CD4-positive, alpha-beta T cell treated with Interleukin-21 for 1 hour (primary cell): ENCODE measurements at regions not wholly inside any gene's neighbourhood (a gene's known extent, or its start where the extent isn't known, plus 50 kb on each side); places are given as distances from the start of the nearest gene placed in this dataset.
"Not testable (repeated sequence)": the region's sequence is repeated elsewhere in the genome, so short reads cannot be mapped to it uniquely, and the experiment has no call there.

Experiments
- DNase-seq: peaks from one replicate; pipeline ENCODE4 v3.0.0-alpha.2; 2020

- DNase-seq = no peak
These were observed 54.2 kb upstream of the ANKRD1 start for GRCh38 chr10:90975096-90975495.

- DNase-seq = no peak
These were observed 56.4 kb upstream of the ANKRD1 start for GRCh38 chr10:90977162-90977854.

DNA sequence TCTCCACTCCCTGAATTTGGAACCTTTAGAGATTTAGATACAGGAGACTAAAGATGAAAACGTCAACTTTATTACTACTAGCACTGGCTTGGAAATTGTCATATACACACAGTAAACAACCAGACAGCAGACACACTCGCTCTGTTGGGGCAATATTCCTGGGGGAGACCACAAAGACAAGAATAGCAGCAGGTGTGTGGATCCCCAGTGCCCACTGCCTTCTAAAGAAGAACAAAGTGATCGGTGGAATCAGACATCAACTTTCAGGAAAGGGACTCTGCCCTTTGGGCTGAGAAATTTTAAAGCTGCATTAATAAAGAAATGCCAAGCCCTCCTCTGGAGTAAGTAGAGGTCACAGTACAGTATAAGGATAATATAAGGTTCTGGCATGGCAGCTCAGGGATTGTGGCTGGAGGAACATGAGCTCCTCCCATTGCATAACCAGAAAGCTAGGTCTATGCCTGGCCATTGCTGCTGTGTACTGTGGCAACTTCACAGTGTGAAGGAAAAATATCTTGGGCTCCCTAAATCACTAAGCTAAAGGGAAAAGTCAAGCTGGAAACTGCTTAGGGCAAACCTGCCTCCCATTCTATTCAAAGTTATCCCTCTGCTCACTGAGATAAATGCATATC lies 57.1 kb upstream of the ANKRD1 start:
- DNase-seq = no peak

- DNase-seq = no peak
These were observed 61.6 kb upstream of the ANKRD1 start for GRCh38 chr10:90982406-90983008.

DNA sequence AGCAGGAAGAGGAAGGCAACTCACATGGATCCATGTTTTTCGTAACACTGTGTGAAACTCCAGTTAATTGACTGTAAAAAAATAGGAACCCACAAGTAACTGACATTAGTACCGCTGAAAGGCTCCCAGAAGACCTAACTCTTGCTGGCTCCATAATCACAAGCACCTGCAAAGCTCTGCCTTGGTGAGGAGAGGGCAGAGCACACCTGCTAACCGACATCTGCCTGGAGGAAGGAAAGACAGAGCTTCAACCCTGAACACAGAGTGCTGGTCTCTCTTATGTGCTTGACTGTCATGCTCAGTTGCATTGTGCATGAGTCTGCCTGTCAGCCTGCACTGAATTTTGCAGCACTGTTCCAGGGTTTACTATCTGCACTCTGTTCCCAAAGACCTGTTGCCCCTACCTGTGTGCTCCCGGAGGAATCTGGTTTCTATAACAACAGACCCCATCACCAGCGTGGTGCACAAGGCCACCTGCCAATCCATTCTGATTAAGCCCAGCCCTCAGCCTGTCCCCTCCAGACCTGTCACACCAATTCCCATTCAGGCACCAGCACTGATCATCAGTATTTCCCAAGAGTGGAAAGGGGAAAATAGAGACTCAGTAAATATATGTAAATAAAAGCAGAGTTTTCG lies 63.1 kb upstream of the ANKRD1 start:
- DNase-seq = no peak

- no peak for DNase-seq
These were observed 64.0 kb upstream of the ANKRD1 start for GRCh38 chr10:90984898-90985297.

GRCh38 chr10:90985321-90985933 lies 64.5 kb upstream of the ANKRD1 start:
- no peak for DNase-seq

GRCh38 chr10:90986136-90986760 lies 65.4 kb upstream of the ANKRD1 start:
- DNase-seq = no peak

DNA sequence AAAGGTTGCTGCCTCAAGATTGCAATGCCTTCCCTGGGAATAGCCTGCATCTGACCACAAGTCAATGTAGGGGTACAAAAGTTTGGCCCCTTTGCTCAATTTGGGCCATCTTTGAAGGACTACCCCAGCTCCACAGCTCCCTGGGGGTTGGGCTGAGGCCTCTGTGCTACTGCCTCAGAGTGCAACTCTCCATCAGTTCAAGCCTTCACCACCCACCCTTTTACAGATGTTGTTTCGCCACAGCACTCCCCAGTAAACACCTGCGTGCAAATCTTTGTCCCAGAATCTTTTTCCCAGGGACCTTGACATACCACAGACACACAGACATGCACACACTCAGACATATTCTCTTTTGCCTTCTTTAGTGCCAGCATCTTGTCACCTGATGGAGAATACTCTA lies 66.0 kb upstream of the ANKRD1 start:
- no peak for DNase-seq

DNA sequence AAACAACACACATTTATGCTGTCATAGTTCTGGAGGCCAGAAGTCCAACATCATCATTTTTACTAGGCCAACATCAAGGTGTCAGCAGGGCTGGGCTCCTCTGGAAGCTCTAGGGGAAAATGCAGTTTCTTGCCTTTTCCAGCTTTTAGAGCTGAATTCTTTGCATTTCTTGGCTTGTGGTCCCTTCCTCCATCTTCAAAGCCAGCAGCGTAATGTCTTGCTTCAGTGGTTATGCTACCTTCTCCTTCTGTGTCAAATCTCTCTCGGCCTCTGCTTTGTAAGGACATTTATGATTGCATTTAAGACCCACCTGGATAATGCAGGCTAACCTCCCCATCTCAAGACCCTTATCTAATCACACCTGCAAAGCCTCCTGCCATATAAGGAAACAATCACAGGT lies 66.5 kb upstream of the ANKRD1 start:
- no peak for DNase-seq

DNA sequence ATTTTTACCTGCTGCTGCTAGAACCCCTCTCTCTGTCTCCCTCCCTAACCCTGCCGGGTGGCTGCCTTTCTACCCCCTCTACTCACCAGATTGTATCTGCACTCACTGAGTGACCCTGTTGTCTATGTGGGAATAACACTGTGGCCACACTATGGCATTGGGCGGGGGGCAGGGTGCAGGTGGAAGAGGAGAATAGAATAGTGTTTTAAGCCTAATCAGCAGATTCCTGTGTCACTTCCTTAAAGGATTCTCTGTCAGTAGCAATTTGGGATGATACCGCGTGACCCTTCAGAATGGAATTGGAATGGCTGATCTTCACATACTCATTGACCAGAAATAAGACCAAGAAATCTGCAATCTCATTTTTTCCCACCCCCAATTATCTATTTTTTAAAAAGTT lies 67.1 kb upstream of the ANKRD1 start:
- DNase-seq = no peak

- no peak for DNase-seq
These were observed 67.9 kb upstream of the ANKRD1 start for GRCh38 chr10:90988802-90989201.

DNA sequence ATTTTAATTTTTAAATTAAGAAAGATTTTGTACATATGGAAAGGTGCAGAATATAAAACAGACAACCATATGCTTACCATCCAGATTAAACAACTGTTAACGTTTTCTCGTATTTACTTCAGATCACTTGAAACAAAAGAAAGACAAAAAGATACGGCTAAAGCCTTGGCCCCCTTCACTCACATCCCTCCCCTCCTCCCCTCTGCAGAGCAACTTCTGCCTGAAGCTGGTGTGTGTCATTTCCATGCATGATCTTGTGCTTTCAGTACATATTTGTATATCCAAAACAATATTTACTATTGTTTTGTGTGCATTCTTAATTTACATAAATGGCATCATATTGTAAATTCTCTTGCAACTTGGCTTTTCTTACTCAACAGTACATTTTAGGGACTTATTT lies 68.5 kb upstream of the ANKRD1 start:
- no peak for DNase-seq

GRCh38 chr10:90992462-90992861 lies 71.6 kb upstream of the ANKRD1 start:
- no peak for DNase-seq

- no peak for DNase-seq
These were observed 72.5 kb upstream of the ANKRD1 start for GRCh38 chr10:90993340-90993739.

- no peak for DNase-seq
These were observed 76.8 kb upstream of the ANKRD1 start for GRCh38 chr10:90997670-90998069.

GRCh38 chr10:90998733-90999511 lies 78.0 kb upstream of the ANKRD1 start:
- DNase-seq = no peak

DNA sequence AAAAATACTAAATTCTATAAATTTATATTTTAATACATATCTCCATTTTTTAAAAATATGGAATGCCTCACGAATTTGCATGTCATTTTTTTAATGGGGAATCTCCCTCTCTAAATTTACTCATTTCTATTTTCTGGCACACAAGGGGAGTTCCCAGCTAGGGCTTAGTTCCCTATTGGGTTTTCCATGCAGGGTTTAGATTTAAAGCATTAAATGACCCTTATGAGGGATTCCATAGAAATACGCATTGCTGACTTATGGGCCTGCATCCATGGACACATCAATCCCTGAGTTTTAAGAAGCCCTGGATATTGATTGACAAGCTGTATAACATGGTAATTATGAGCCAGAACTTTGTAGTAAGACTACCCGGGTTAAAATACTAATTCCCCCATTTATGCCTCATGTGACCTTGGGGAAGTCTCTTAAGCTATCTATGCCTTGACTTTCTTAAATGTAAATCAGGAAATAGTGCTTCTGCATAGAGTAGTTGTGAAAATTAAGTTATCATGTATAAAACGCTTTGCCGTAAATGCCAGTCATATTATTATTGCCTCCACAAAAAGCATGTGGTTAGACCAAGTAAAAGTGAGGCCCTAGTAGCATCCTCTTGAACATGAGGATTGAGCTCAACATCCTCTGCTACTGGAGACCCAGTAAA lies 78.8 kb upstream of the ANKRD1 start:
- no peak for DNase-seq

DNA sequence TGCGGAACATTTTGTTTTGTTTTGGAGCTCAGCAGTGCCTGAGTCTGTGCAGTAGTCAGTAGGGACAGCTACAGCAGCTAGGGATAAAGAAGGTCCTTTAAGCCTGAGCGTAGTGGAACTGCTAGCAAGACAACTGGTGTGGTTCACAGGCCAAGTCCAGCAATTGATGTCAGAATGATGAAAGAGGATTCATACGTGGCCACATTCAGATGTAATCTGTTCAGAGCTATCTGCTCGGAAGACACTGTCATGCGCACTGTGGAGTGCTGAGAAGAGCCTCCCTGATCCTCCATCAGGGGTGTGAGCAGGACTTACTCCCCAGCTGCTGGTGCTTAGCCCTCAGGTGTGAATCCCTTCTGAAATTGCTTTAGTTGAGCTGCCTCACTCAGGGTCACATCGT lies 79.6 kb upstream of the ANKRD1 start:
- no peak for DNase-seq

DNA sequence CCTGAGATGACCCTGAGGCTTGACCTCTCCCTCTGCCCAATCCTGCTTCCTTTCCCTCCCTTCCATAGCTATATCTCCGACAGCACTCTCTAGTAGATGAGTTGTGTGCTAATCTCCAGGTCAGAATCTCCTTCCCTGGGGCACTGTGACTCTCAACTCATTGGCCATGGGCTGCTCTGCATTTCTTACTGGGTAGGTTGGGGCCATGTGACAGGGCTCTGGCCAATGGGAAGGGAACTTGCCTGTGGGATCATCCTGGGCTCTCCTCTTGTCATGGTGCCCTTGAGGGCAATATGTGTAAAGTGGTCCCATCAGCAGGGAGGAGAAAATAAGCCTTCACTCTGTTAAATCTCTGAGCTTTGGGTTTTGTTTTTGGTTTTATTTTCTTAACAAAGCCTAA lies 80.1 kb upstream of the ANKRD1 start:
- DNase-seq = no peak

- no peak for DNase-seq
These were observed 81.8 kb upstream of the ANKRD1 start for GRCh38 chr10:91002656-91003055.

GRCh38 chr10:91003379-91003778 lies 82.5 kb upstream of the ANKRD1 start:
- DNase-seq = not testable (repeated sequence)
